ENCODE measurements at regions not wholly inside any gene's neighbourhood (a gene's known extent, or its start where the extent isn't known, plus 50 kb on each side); places are given as distances from the start of the nearest gene placed in this dataset.

DNA sequence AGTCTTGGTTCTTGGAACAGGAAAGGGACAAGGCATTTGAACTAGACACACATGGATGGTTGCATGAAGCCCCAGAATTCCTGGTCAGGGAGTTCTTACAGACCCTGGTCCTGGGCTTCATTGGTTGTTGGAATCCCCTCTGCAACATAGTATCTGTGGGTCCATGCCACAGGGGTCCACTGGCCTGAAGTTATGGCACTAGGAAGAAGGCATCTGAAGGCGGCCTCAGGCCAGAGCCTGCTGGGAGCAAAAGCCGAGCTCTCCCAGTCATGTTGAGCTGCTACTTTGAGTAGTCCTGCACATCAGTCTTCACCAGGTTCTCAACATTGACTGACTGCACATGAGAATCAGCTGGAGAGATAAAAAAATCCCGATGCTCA, 71.1 kb upstream of the PITX1 start:
- TF ChIP-seq, protein P1, sequence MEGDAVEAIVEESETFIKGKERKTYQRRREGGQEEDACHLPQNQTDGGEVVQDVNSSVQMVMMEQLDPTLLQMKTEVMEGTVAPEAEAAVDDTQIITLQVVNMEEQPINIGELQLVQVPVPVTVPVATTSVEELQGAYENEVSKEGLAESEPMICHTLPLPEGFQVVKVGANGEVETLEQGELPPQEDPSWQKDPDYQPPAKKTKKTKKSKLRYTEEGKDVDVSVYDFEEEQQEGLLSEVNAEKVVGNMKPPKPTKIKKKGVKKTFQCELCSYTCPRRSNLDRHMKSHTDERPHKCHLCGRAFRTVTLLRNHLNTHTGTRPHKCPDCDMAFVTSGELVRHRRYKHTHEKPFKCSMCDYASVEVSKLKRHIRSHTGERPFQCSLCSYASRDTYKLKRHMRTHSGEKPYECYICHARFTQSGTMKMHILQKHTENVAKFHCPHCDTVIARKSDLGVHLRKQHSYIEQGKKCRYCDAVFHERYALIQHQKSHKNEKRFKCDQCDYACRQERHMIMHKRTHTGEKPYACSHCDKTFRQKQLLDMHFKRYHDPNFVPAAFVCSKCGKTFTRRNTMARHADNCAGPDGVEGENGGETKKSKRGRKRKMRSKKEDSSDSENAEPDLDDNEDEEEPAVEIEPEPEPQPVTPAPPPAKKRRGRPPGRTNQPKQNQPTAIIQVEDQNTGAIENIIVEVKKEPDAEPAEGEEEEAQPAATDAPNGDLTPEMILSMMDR (IDR thresholded peaks at IDR 0.05) = no peak
- TF ChIP-seq POLR2A (IDR thresholded peaks at IDR 0.05) = no peak
- TF ChIP-seq EP300 (IDR thresholded peaks at IDR 0.05) = no peak
